ENCODE measurements at regions not wholly inside any gene's neighbourhood (a gene's known extent, or its start where the extent isn't known, plus 50 kb on each side); places are given as distances from the start of the nearest gene placed in this dataset.

- DNase-seq (ENCODE audit: low read depth) = no peak
These were observed 714.8 kb downstream of the EPM2A start for GRCh38 chr6:145020543-145020942.

- no peak for DNase-seq (ENCODE audit: low read depth)
These were observed 713.0 kb downstream of the EPM2A start for GRCh38 chr6:145022199-145022796.

GRCh38 chr6:145023116-145023726 lies 712.1 kb downstream of the EPM2A start:
- no peak for DNase-seq (ENCODE audit: low read depth)

- no peak for DNase-seq (ENCODE audit: low read depth)
These were observed 709.8 kb downstream of the EPM2A start for GRCh38 chr6:145025488-145025887.

GRCh38 chr6:145026267-145026679 lies 709.0 kb downstream of the EPM2A start:
- DNase-seq (ENCODE audit: low read depth) = no peak

- no peak for DNase-seq (ENCODE audit: low read depth)
These were observed 707.0 kb downstream of the EPM2A start for GRCh38 chr6:145028144-145028818.

- DNase-seq (ENCODE audit: low read depth) = no peak
These were observed 704.3 kb downstream of the EPM2A start for GRCh38 chr6:145031001-145031400.

- DNase-seq (ENCODE audit: low read depth) = no peak
These were observed 703.4 kb downstream of the EPM2A start for GRCh38 chr6:145031962-145032361.

- DNase-seq (ENCODE audit: low read depth) = no peak
These were observed 702.7 kb downstream of the EPM2A start for GRCh38 chr6:145032562-145033145.

- no peak for DNase-seq (ENCODE audit: low read depth)
These were observed 700.7 kb downstream of the EPM2A start for GRCh38 chr6:145034664-145035063.

- no peak for DNase-seq (ENCODE audit: low read depth)
These were observed 699.1 kb downstream of the EPM2A start for GRCh38 chr6:145036236-145036635.

GRCh38 chr6:145036848-145037567 lies 698.3 kb downstream of the EPM2A start:
- no peak for DNase-seq (ENCODE audit: low read depth)

- DNase-seq (ENCODE audit: low read depth) = no peak
These were observed 692.8 kb downstream of the EPM2A start for GRCh38 chr6:145042559-145042958.

GRCh38 chr6:145043926-145044500 lies 691.3 kb downstream of the EPM2A start:
- no peak for DNase-seq (ENCODE audit: low read depth)

GRCh38 chr6:145044641-145045246 lies 690.6 kb downstream of the EPM2A start:
- no peak for DNase-seq (ENCODE audit: low read depth)

- no peak for DNase-seq (ENCODE audit: low read depth)
These were observed 689.7 kb downstream of the EPM2A start for GRCh38 chr6:145045582-145045981.

GRCh38 chr6:145047891-145048290 lies 687.4 kb downstream of the EPM2A start:
- no peak for DNase-seq (ENCODE audit: low read depth)

- no peak for DNase-seq (ENCODE audit: low read depth)
These were observed 683.7 kb downstream of the EPM2A start for GRCh38 chr6:145051661-145052060.

- DNase-seq (ENCODE audit: low read depth) = no peak
These were observed 679.8 kb downstream of the EPM2A start for GRCh38 chr6:145055567-145055966.

GRCh38 chr6:145060714-145061113 lies 674.6 kb downstream of the EPM2A start:
- DNase-seq (ENCODE audit: low read depth) = no peak

- no peak for DNase-seq (ENCODE audit: low read depth)
These were observed 672.2 kb downstream of the EPM2A start for GRCh38 chr6:145063091-145063490.

- no peak for DNase-seq (ENCODE audit: low read depth)
These were observed 667.9 kb downstream of the EPM2A start for GRCh38 chr6:145067430-145067829.
